Parathyroid adenoma (tissue), 2 donors: ENCODE measurements at regions not wholly inside any gene's neighbourhood (a gene's known extent, or its start where the extent isn't known, plus 50 kb on each side); places are given as distances from the start of the nearest gene placed in this dataset.
"Not testable (repeated sequence)": the region's sequence is repeated elsewhere in the genome, so short reads cannot be mapped to it uniquely, and the experiment has no call there.

Source experiments
- H2AFZ ChIP-seq: fragments of 300-600 bp; sonication (generic); one replicate; pipeline ENCODE4 v1.7.0; 2017; ENCODE audit warnings: antibody characterized with exemption, mild to moderate bottlenecking
- H3K27ac ChIP-seq: fragments of 300-600 bp; sonication (generic); one replicate; pipeline ENCODE4 v1.7.0; 2017
- H3K27me3 ChIP-seq: fragments of 300-600 bp; sonication (generic); one replicate; pipeline ENCODE4 v1.7.0; 2017; ENCODE audit warnings: low read length; ENCODE audit not compliant: control insufficient read depth, insufficient read depth
- H3K36me3 ChIP-seq: fragments of 300-600 bp; sonication (generic); one replicate; pipeline ENCODE4 v1.7.0; 2017; ENCODE audit warnings: low read length; ENCODE audit not compliant: control insufficient read depth, insufficient read depth
- H3K4me1 ChIP-seq: fragments of 300-600 bp; sonication (generic); one replicate; pipeline ENCODE4 v1.7.0; 2017; ENCODE audit warnings: control low read depth
- H3K4me2 ChIP-seq: fragments of 300-600 bp; sonication (generic); one replicate; pipeline ENCODE4 v1.7.0; 2017; ENCODE audit warnings: low read length
- H3K4me3 ChIP-seq: fragments of 300-600 bp; sonication (generic); one replicate; pipeline ENCODE4 v1.7.0; 2017; ENCODE audit warnings: low read depth, low read length
- H3K79me2 ChIP-seq: fragments of 300-600 bp; sonication (generic); one replicate; pipeline ENCODE4 v1.7.0; 2017; ENCODE audit warnings: control low read depth
- H3K9ac ChIP-seq: fragments of 300-600 bp; sonication (generic); one replicate; pipeline ENCODE4 v1.7.0; 2017; ENCODE audit warnings: mild to moderate bottlenecking
- H3K9me3 ChIP-seq: fragments of 300-600 bp; sonication (generic); one replicate; pipeline ENCODE4 v1.7.0; 2017; ENCODE audit warnings: low read length; ENCODE audit not compliant: control insufficient read depth
- CTCF ChIP-seq: fragments of 300-600 bp; sonication (generic); IDR thresholded peaks from one replicate; pipeline ENCODE4 v1.7.0; 2017; ENCODE audit warnings: antibody characterized with exemption, mild to moderate bottlenecking
- donor health status: primary hyperparathyroidism.

- no peaks in the 10 kb centered on the region for H3K27me3 ChIP-seq
- no peaks in the 10 kb centered on the region for H3K9me3 ChIP-seq
Measured at GRCh38 chr7:156518466-156518865, 122.1 kb upstream of the RNF32 start.

GRCh38 chr7:156517858-156518257 lies 122.7 kb upstream of the RNF32 start:
- not testable (repeated sequence) for H2AFZ ChIP-seq, H3K27me3 ChIP-seq, H3K4me2 ChIP-seq, H3K27ac ChIP-seq, H3K36me3 ChIP-seq, H3K9ac ChIP-seq, H3K9me3 ChIP-seq, H3K4me1 ChIP-seq, H3K79me2 ChIP-seq, H3K4me3 ChIP-seq

More at GRCh38 chr7:156518466-156518865, 122.1 kb upstream of the RNF32 start:
- Histone ChIP-seq H3K9ac (no peak overlapping the region), H3K36me3 (no peaks in the 10 kb centered on the region), H2AFZ (no peak overlapping the region), H3K4me2 (no peak overlapping the region), H3K4me3 (no peak overlapping the region), H3K27ac (no peak overlapping the region), H3K79me2 (no peaks in the 10 kb centered on the region), H3K4me1 (no peaks in the 10 kb centered on the region)
- no peak for TF ChIP-seq CTCF

GRCh38 chr7:156516791-156517378 lies 123.7 kb upstream of the RNF32 start:
- H3K9ac ChIP-seq = no peak overlapping the region
- H3K4me2 ChIP-seq = no peak overlapping the region
- no peak overlapping the region for H2AFZ ChIP-seq
- H3K27me3 ChIP-seq = no peaks in the 10 kb centered on the region
- H3K36me3 ChIP-seq = no peaks in the 10 kb centered on the region
- H3K27ac ChIP-seq = no peak overlapping the region
- TF ChIP-seq CTCF = no peak
- H3K9me3 ChIP-seq = no peaks in the 10 kb centered on the region
- H3K4me3 ChIP-seq = no peak overlapping the region
- H3K79me2 ChIP-seq = no peaks in the 10 kb centered on the region
- no peaks in the 10 kb centered on the region for H3K4me1 ChIP-seq

GRCh38 chr7:156515911-156516790 lies 124.4 kb upstream of the RNF32 start:
- no peak overlapping the region for H3K27ac ChIP-seq

More at GRCh38 chr7:156515911-156516790, 124.4 kb upstream of the RNF32 start:
- Histone ChIP-seq H3K4me2 (no peak overlapping the region), H3K9ac (no peak overlapping the region), H3K27me3 (no peaks in the 10 kb centered on the region), H3K4me1 (no peaks in the 10 kb centered on the region), H3K79me2 (no peaks in the 10 kb centered on the region), H3K9me3 (no peaks in the 10 kb centered on the region), H3K36me3 (no peaks in the 10 kb centered on the region), H3K4me3 (no peak overlapping the region), H2AFZ (no peak overlapping the region)
- no peak for TF ChIP-seq CTCF
